GM21717 (cell line): ENCODE measurements at regions not wholly inside any gene's neighbourhood (a gene's known extent, or its start where the extent isn't known, plus 50 kb on each side); places are given as distances from the start of the nearest gene placed in this dataset.
"Not testable (repeated sequence)": the region's sequence is repeated elsewhere in the genome, so short reads cannot be mapped to it uniquely, and the experiment has no call there.

Experiments used
- ATAC-seq: cut with Tn5 transposase; IDR thresholded peaks from one replicate; pipeline ENCODE4 v1.9.1; 2021; ENCODE audit warnings: mild to moderate bottlenecking, moderate library complexity; ENCODE audit not compliant: unreplicated experiment

DNA sequence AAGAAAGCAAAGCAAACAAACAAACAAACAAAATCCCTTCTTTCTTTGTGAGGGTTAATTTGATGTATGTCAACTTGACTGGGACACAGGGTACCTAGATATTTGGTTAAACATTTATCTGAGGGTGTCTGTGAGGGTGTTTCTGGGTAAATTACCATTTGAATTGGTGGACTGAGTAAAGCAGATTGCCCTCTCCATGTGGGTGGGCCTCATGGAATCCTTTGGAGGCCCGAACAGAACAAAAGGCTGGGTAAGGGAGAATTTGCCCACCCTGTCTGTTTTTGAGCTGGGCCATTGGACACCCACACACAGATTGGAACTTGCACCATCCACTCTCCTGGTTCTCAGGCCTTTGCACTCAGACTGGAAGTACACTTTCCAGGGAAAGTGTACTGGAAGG is 628.8 kb upstream of the CITED2 start:
- no peak for ATAC-seq

- ATAC-seq: no peak
Measured at GRCh38 chr6:140002396-140003022, 628.1 kb upstream of the CITED2 start.

DNA sequence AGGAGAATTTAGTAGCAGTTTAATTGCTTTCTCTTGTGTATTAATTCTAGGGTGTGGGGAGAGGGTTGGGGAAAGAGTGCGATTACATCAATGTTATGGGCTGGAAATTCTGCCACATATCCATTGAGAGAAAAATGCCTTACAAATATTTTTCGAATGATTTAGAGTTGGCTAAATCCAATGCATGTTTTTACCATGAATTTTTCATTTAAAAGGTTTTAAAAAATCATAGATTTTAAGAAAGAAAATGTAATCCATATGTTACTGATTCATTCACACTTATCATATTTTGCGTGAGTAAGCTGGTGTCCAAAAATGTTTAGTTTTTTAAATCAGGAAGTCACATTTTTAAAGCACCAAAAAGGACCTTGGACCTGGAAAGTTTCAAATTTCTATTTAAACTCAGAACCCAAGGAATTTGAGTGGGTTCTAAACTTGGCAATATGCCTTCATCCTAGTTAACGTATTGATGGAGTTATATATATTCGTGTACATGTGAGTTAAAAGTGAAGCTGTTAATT is 627.4 kb upstream of the CITED2 start:
- no peak for ATAC-seq

- no peak for ATAC-seq
Measured at GRCh38 chr6:140001005-140001404, 626.6 kb upstream of the CITED2 start.

- not testable (repeated sequence) for ATAC-seq
Measured at GRCh38 chr6:139999661-140000060, 625.2 kb upstream of the CITED2 start.

GRCh38 chr6:139998478-139998877 is 624.0 kb upstream of the CITED2 start:
- not testable (repeated sequence) for ATAC-seq

DNA sequence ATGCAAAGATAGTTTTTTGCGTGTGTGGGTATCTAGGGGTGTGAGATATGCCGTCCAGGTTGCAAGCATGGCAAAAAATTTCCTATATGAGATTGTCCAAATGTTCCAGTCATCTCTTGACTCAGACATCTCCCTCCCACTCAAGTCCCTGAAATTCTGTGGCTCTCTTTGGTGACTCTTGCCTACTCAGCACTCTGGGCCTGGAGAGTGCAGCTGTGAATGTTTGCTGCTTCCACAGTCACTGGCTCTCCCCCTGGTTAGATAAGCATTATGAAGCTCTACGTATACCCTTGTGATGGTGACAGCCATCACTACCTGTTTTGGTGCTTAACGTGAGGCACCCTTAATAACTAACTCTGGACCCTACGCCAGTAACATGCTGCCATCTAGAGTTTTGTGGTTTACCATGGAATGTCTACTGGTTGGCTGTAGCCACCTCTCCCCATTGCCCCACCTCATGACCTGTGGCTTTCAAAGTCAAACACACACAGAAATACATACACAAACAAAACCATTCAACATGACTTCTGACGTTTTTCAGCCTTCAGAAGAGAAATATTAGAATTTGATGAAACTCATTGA is 621.9 kb upstream of the CITED2 start:
- peak; percentile 73 for ATAC-seq

DNA sequence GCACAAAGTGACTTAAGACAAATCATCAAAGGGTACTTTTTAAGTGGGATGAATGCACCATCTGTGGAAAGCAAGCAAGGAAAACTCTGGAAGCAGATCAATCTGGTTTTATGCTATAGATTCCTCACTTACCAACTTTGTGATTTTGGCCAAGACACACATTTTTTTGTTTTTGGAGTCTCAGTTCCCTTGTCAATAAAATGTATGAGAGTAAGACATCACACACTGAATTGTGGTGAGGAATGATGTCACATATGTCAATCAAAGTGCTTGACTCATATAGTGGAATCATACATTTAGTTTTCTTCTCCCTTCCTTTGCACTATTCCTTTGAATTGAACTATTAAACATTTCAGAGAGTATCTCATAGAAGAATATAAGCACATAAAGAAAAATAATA is 620.5 kb upstream of the CITED2 start:
- no peak for ATAC-seq

DNA sequence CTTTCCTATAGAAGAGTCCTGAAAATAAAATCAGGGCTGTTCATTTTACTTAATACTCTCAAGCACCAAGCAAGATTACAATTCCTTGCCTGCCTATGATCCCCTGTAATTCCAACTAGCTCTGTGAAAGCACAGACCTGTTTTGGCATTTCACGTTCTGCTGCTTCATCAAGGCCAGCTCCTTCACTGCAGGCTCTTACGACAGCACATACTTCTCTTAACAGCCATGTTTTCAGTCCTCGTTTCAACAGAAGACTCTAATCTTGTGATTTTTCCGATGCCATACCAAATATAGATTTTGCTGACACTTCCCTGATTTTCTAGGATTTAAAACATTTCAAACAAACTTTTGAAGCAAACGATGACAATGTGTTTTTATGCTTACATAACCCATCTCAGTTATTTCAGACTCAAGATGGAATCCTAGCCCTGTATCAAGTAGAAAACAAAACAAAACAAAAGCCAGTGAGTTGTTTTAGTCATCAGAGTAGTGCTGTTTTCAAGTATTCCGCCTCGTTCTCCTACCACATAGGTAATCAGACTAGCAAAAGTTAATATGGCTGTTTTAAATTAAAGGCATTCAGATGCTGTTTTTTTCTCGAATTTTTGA is 616.5 kb upstream of the CITED2 start:
- no peak for ATAC-seq

- ATAC-seq: no peak
Measured at GRCh38 chr6:139990026-139990686, 615.7 kb upstream of the CITED2 start.

GRCh38 chr6:139988685-139989084 is 614.2 kb upstream of the CITED2 start:
- ATAC-seq: no peak

- ATAC-seq: no peak
Measured at GRCh38 chr6:139987091-139987490, 612.6 kb upstream of the CITED2 start.

GRCh38 chr6:139985236-139985815 is 610.9 kb upstream of the CITED2 start:
- no peak for ATAC-seq

GRCh38 chr6:139984317-139984716 is 609.9 kb upstream of the CITED2 start:
- no peak for ATAC-seq

DNA sequence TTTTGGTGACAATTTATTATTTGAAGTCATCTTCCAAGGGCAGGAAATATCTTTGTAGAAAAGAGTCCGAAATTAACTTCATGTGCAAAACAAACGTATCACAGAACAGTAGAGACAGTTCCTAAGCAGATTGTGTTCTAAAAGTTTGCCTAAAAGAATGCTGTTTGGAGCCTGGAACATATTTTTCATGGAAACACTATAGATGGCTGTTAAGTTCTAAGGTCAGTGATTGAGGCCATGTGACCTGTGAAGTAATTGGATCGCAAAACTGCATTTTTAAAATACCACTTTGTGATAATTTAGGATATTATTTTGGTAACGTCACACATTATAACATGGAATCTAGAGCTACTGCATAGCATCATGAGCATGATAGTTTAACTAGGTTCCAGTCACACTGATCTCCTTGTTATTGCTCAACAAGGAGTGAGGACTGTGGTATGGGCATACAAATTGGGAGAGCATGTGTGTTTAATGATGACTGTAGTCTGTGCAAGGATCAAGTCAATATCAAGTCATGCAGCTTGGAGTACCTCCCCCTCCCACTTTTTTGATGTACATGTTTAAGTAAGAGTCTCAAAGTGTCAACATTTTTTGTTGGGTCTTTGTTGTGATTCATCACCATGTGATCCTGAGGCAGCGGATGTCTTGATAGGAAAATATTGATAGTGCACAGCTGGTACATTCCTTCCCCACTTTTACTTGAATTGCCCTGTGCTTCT is 609.3 kb upstream of the CITED2 start:
- ATAC-seq: no peak

- no peak for ATAC-seq
Measured at GRCh38 chr6:139982652-139983295, 608.3 kb upstream of the CITED2 start.

DNA sequence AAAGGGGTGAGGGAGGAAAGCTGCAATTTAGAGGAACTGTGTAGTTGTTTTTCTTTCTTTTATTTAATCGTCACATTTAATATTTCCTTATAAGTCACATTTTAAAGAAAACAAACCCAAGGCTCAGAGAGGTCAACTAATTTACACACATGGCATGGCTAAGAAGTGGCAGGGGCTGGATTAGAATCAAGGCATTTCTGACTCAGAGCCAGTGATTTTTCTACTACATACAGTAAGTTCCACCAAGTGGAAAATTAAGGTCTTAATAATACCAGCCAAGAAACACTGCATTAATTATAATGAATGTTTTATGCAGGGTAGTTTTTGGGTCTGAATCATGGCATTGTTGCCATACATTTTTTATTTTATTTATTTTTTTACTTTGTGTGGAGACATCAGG is 607.7 kb upstream of the CITED2 start:
- ATAC-seq: no peak

- no peak for ATAC-seq
Measured at GRCh38 chr6:139981768-139982181, 607.3 kb upstream of the CITED2 start.

- no peak for ATAC-seq
Measured at GRCh38 chr6:139981066-139981624, 606.7 kb upstream of the CITED2 start.

DNA sequence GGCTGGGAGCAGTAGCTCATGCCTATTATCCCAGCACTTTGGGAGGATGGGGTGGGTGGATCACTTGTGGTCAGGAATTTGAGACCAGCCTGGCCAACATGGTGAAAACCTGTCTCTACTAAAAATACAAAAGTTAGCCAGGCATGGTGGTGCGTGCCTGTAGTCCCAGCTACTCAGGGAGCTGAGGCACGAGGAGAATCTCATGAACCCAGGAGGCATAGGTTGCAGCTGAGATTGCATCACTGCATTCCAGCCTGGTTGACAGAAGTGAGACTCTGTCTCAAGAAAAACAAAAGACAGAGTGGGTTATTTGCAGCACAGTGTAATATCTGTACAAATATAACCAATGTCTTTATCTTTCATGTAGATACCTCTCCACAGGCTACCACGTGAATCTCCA is 606.2 kb upstream of the CITED2 start:
- not testable (repeated sequence) for ATAC-seq
